Epidermal melanocyte (primary cell): ENCODE measurements at regions not wholly inside any gene's neighbourhood (a gene's known extent, or its start where the extent isn't known, plus 50 kb on each side); places are given as distances from the start of the nearest gene placed in this dataset.

Experiments used
- DNase-seq: peaks from one replicate; pipeline ENCODE4 v3.0.0; 2011; ENCODE audit warnings: low spot score; ENCODE audit not compliant: insufficient read length

GRCh38 chr16:64469351-64469750 lies 652.5 kb downstream of the CDH11 start:
- DNase-seq = no peak

- DNase-seq = no peak
Measured at GRCh38 chr16:64468515-64469090, 653.3 kb downstream of the CDH11 start.

- DNase-seq = no peak
Measured at GRCh38 chr16:64459821-64460220, 662.0 kb downstream of the CDH11 start.

DNA sequence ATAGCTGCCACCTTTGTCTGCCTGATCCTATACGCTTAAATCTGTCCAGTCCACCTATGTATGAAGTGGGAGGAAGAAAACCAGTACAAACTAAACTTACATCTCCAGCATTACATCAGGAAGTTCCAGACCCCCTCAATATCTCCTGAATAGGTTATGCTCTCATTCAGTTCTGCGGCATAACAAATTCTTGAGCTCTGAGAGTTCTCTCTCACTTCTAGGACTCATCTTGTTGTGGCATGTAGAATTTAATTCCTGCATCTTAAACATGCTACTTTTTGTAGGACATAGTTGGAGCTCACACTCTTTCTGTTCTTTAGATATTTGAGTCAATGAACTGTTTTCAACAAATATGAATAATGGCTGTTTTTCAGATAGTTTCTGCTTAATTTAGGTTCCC lies 662.5 kb downstream of the CDH11 start:
- no peak for DNase-seq

GRCh38 chr16:64455275-64455674 lies 666.6 kb downstream of the CDH11 start:
- no peak for DNase-seq

DNA sequence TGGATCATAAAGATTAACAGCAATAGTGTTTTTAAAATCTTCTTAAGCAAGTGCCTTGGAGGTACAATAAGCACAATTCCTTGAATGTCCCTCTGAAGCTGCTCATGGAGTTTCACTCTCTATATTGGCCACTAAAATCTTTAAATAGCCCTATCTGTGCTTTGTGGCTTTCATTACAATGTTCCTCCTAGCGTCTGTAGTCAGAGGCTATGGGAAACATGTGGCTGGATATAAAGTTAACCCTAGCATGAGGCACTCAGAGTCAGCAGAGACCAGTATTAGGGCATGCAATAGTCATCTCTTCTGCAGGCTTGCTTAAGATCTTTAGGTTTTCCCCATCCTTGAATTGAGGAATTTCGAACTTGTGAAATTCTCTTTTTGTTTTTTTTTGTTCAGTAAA lies 668.2 kb downstream of the CDH11 start:
- no peak for DNase-seq

DNA sequence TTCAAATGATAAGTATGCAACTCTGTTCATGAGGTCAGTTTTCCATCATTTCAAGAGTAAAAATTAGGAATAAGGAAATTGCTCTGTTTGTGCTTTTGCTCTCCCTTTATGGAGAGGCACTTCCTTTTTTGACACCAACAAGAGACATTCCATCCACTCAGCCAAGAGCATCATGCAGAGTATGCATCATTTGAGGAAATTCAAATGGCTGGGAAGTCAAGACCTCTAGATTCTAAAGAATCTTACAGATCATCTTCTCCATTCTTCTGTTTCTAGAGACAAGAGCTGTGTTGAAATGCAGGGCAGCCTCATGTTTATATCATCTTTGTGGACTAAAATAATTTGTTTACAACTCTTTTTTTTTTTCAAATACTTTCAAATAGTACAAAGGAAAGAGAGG lies 669.4 kb downstream of the CDH11 start:
- DNase-seq = no peak

DNA sequence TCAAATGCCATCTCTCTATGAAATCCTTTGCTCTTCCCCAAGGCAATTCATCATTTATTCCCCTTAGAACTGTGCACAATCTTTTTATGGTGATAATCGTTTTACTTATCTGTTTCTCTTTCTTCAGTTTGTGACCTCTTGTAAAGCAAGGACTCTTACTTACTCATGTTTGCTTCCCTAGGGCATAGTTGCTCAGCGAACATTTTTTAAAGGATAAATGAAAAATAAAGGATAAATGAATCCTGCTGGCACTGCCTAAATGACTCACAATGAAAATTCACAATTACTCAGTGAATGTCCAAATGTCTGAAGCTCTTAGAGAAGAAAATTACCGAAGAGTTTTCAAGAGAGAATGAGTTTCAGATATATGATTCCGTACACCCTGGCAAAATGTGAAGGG lies 671.7 kb downstream of the CDH11 start:
- no peak for DNase-seq

GRCh38 chr16:64449506-64449905 lies 672.4 kb downstream of the CDH11 start:
- DNase-seq = no peak

- no peak for DNase-seq
Measured at GRCh38 chr16:64445649-64446048, 676.2 kb downstream of the CDH11 start.

DNA sequence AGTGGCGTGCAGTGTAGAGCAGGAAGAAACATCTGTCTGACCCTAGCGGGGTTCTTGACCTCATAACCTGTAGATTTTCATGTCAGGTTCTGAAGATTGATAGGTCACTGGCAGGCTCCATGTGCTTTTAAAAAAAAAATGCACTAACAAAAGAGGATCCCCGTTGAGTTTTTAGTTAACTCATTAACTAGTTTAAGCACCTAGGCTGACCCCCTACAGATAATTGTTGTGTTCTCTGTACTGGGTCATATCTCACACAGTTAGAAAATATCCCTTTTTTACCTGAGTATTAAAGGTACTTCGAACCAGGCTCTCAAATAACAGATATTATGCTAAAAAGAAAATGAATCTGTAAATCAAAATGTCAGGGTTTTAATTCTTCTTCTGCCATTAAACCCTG lies 676.6 kb downstream of the CDH11 start:
- no peak for DNase-seq

- no peak for DNase-seq
Measured at GRCh38 chr16:64440421-64440831, 681.4 kb downstream of the CDH11 start.

GRCh38 chr16:64440005-64440404 lies 681.9 kb downstream of the CDH11 start:
- no peak for DNase-seq

GRCh38 chr16:64437706-64438324 lies 684.0 kb downstream of the CDH11 start:
- no peak for DNase-seq

DNA sequence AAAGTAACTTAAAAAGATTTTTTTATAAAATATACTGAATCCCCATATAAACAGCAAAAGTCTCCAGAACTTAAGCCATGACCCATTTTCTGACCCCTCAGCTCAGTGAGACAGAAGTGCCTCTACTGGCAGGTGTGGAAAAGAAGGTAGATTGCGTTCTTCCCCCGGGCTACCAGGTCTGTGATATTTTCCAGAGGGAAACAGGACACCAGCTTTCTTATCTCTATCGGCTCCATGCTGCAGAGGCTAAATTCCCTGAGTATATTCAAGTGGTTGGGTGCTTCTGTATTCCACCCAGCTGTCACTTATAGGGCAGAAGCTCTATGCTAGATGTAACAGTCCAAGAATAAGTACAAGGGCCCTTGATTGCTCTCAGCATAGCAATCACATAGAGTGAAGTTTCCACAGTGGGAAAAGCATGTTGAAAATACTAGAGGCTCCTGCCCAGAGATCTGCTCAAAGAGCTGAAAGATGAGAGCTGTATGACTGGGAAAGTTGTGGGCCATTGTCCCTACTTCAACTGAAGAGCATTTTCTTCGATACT lies 687.3 kb downstream of the CDH11 start:
- DNase-seq = no peak

GRCh38 chr16:64428463-64429113 lies 693.3 kb downstream of the CDH11 start:
- no peak for DNase-seq

- DNase-seq = no peak
Measured at GRCh38 chr16:64426131-64426666, 695.7 kb downstream of the CDH11 start.

GRCh38 chr16:64425381-64425780 lies 696.5 kb downstream of the CDH11 start:
- no peak for DNase-seq

DNA sequence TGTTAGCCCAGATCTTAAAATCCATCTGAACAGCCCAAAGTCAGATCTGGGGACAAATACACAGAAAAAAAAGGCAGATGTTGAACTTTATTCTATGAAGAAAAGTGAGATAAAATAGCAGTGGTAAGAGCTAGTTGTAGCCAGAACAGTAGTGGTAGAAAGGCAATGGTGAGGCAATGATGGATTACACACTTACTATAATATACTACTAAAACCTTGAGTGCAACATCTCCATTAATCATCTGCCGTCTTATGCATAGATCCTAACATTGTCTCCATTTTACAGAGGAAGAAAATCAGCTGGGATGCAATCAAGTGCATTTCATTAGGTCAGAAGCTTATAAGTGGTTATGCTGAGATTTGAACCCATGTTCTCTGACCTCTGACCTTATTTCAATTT lies 699.6 kb downstream of the CDH11 start:
- no peak for DNase-seq

DNA sequence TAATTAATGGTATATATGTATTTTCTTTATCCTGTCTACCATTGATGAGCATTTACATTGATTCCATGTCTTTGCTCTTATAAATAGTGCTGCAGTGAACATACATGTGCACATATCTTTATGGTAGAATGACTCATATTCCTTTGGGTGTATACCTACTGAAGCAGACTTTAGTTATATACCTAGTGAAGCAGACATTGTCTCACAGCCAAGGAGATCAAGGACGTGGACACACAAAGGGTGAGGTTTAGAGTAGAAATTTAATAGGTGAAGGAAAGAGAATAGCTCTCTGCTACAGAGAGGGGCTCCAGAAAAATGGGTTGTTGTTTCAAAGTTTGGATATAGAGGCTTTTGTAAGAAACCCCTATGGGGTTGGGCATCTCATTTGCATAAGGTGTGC lies 700.3 kb downstream of the CDH11 start:
- no peak for DNase-seq

GRCh38 chr16:64419832-64420231 lies 702.0 kb downstream of the CDH11 start:
- DNase-seq = no peak

GRCh38 chr16:64417711-64418227 lies 704.1 kb downstream of the CDH11 start:
- no peak for DNase-seq
